ENCODE measurements at regions not wholly inside any gene's neighbourhood (a gene's known extent, or its start where the extent isn't known, plus 50 kb on each side); places are given as distances from the start of the nearest gene placed in this dataset.

GRCh38 chr9:99445920-99446319 is 223.8 kb downstream of the SEC61B start:
- TF ChIP-seq CTCF (IDR thresholded peaks at IDR 0.05; ENCODE audit: low read length) (no peak), EZH2 (IDR thresholded peaks at IDR 0.05; ENCODE audit: borderline replicate concordance, low read length) (no peak)
